Tongue (tissue), 1 donor: ENCODE measurements at regions not wholly inside any gene's neighbourhood (a gene's known extent, or its start where the extent isn't known, plus 50 kb on each side); places are given as distances from the start of the nearest gene placed in this dataset.
"Not testable (repeated sequence)": the region's sequence is repeated elsewhere in the genome, so short reads cannot be mapped to it uniquely, and the experiment has no call there.

Experiments
- DNase-seq: peaks from one replicate; pipeline ENCODE4 v3.0.0-alpha.2; 2015

GRCh38 chr4:118410138-118410537 lies 57.3 kb upstream of the PRSS12 start:
- no peak for DNase-seq

GRCh38 chr4:118417325-118417724 lies 64.5 kb upstream of the PRSS12 start:
- peak; percentile 24 for DNase-seq

- not testable (repeated sequence) for DNase-seq
These were observed 65.0 kb upstream of the PRSS12 start for GRCh38 chr4:118417800-118418199.

- DNase-seq: not testable (repeated sequence)
These were observed 65.6 kb upstream of the PRSS12 start for GRCh38 chr4:118418396-118418795.

- not testable (repeated sequence) for DNase-seq
These were observed 66.8 kb upstream of the PRSS12 start for GRCh38 chr4:118419626-118420025.

- not testable (repeated sequence) for DNase-seq
These were observed 71.3 kb upstream of the PRSS12 start for GRCh38 chr4:118424062-118424461.

GRCh38 chr4:118428881-118429280 lies 76.1 kb upstream of the PRSS12 start:
- DNase-seq: not testable (repeated sequence)

GRCh38 chr4:118432359-118432758 lies 79.6 kb upstream of the PRSS12 start:
- not testable (repeated sequence) for DNase-seq

- not testable (repeated sequence) for DNase-seq
These were observed 81.0 kb upstream of the PRSS12 start for GRCh38 chr4:118433612-118434375.

- DNase-seq: peak; percentile 7
These were observed 82.6 kb upstream of the PRSS12 start for GRCh38 chr4:118435415-118435814.

- DNase-seq: not testable (repeated sequence)
These were observed 89.5 kb upstream of the PRSS12 start for GRCh38 chr4:118442115-118442837.

- DNase-seq: not testable (repeated sequence)
These were observed 94.6 kb upstream of the PRSS12 start for GRCh38 chr4:118447397-118447796.

- peak; percentile 0 for DNase-seq
These were observed 102.1 kb upstream of the PRSS12 start for GRCh38 chr4:118454857-118455256.

- DNase-seq: not testable (repeated sequence)
These were observed 108.6 kb upstream of the PRSS12 start for GRCh38 chr4:118461435-118461834.

GRCh38 chr4:118465831-118466230 lies 113.0 kb upstream of the PRSS12 start:
- peak; percentile 22 for DNase-seq

GRCh38 chr4:118474001-118474626 lies 121.3 kb upstream of the PRSS12 start:
- DNase-seq: not testable (repeated sequence)

GRCh38 chr4:118474771-118475170 lies 122.0 kb upstream of the PRSS12 start:
- DNase-seq: not testable (repeated sequence)

- DNase-seq: not testable (repeated sequence)
These were observed 123.1 kb upstream of the PRSS12 start for GRCh38 chr4:118475901-118476300.

- not testable (repeated sequence) for DNase-seq
These were observed 125.0 kb upstream of the PRSS12 start for GRCh38 chr4:118477826-118478225.

GRCh38 chr4:118485801-118486314 lies 133.1 kb upstream of the PRSS12 start:
- DNase-seq: not testable (repeated sequence)

- not testable (repeated sequence) for DNase-seq
These were observed 140.2 kb upstream of the PRSS12 start for GRCh38 chr4:118492963-118493362.

GRCh38 chr4:118494437-118494836 lies 141.6 kb upstream of the PRSS12 start:
- not testable (repeated sequence) for DNase-seq

- not testable (repeated sequence) for DNase-seq
These were observed 150.2 kb upstream of the PRSS12 start for GRCh38 chr4:118502967-118503366.
